Activated B cell treated with CpG ODN at 0.5 μM for 24 hours (primary cell): ENCODE measurements at regions not wholly inside any gene's neighbourhood (a gene's known extent, or its start where the extent isn't known, plus 50 kb on each side); places are given as distances from the start of the nearest gene placed in this dataset.
"Not testable (repeated sequence)": the region's sequence is repeated elsewhere in the genome, so short reads cannot be mapped to it uniquely, and the experiment has no call there.

Source experiments
- ATAC-seq: fragments of 200-7000 bp; cut with Tn5 transposase; one replicate; pipeline ENCODE4 v1.10.0; 2021; ENCODE audit warnings: low read depth, mild to moderate bottlenecking, moderate library complexity
- CTCF ChIA-PET: fragments of 350-600 bp; sonication (Branson Sonifier 250); formaldehyde crosslinking; loops from one replicate; lab custom pipeline; 2021; ENCODE audit warnings: antibody characterized with exemption; lab: Charles Lee
- POLR2A ChIA-PET: fragments of 350-600 bp; sonication (Branson Sonifier 250); formaldehyde crosslinking; loops from one replicate; lab custom pipeline; 2021; ENCODE audit warnings: antibody characterized with exemption; lab: Charles Lee
- DNase-seq: peaks from one replicate; pipeline ENCODE4 v3.0.0; 2022
- H3K27ac Mint-ChIP-seq: one replicate; pipeline ENCODE4 v1.8.0; 2020; ENCODE audit warnings: mixed read lengths
- H3K27me3 Mint-ChIP-seq: one replicate; pipeline ENCODE4 v1.8.0; 2021; ENCODE audit warnings: mixed read lengths
- H3K36me3 Mint-ChIP-seq: one replicate; pipeline ENCODE4 v1.8.0; 2021; ENCODE audit warnings: low read depth, mixed read lengths
- H3K4me1 Mint-ChIP-seq: one replicate; pipeline ENCODE4 v1.8.0; 2021; ENCODE audit warnings: mixed read lengths
- H3K4me3 Mint-ChIP-seq: one replicate; pipeline ENCODE4 v1.8.0; 2020; ENCODE audit warnings: mild to moderate bottlenecking, mixed read lengths
- H3K9me3 Mint-ChIP-seq: one replicate; pipeline ENCODE4 v1.8.0; 2020; ENCODE audit warnings: mixed read lengths
- intact Hi-C: fragments of 100-400 bp; cut with micrococcal nuclease; formaldehyde crosslinking; loops from one replicate; pipeline ENCODE4 v1.15.1; 2024
- TF ChIP-seq, protein P1 (sequence below): fragments of 200-600 bp; IDR thresholded peaks from one replicate; pipeline ENCODE4 v1.8.0; 2022; ENCODE audit warnings: antibody characterized with exemption, mild to moderate bottlenecking

DNA sequence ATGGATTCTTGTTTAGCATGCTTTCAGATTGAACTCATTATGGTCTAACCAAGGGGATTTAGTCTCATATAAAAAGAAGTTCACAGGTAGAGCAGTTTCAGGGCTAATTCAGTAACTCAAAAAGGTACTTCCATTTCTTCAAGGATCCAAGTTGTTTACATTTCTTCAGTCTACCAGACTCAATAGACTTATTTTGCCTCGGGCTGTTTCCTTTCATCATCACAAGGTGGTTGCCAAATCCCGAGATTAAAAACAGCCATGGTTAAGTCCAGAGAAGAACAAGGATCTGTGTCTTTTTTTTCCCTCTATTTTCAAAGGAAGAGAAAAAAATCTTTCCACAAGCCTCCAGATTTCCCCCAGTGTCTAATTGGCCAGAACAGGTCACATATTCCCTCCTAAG is 69.8 kb upstream of the SNX9 start:
- ATAC-seq, result no peak
- no peaks in the 10 kb centered on the region for H3K9me3 Mint-ChIP-seq
- no peak overlapping the region for H3K27ac Mint-ChIP-seq
- peaks cover 60% of the 10 kb centered on the region for H3K4me1 Mint-ChIP-seq
- ChIA-PET CTCF (interaction anchor here (1.0 kb wide), 1 partner anchor 319 kb away, joined by 3 read pairs; no protein-coding TSS in a partner anchor), POLR2A (no interaction called here)
- H3K27me3 Mint-ChIP-seq, result peaks cover 6% of the 10 kb centered on the region
- H3K4me3 Mint-ChIP-seq, result no peak overlapping the region
- DNase-seq, result no peak
- H3K36me3 Mint-ChIP-seq, result no peaks in the 10 kb centered on the region
- TF ChIP-seq, protein P1, sequence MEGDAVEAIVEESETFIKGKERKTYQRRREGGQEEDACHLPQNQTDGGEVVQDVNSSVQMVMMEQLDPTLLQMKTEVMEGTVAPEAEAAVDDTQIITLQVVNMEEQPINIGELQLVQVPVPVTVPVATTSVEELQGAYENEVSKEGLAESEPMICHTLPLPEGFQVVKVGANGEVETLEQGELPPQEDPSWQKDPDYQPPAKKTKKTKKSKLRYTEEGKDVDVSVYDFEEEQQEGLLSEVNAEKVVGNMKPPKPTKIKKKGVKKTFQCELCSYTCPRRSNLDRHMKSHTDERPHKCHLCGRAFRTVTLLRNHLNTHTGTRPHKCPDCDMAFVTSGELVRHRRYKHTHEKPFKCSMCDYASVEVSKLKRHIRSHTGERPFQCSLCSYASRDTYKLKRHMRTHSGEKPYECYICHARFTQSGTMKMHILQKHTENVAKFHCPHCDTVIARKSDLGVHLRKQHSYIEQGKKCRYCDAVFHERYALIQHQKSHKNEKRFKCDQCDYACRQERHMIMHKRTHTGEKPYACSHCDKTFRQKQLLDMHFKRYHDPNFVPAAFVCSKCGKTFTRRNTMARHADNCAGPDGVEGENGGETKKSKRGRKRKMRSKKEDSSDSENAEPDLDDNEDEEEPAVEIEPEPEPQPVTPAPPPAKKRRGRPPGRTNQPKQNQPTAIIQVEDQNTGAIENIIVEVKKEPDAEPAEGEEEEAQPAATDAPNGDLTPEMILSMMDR, result no peak
- intact Hi-C loops, result no loop called here

DNA sequence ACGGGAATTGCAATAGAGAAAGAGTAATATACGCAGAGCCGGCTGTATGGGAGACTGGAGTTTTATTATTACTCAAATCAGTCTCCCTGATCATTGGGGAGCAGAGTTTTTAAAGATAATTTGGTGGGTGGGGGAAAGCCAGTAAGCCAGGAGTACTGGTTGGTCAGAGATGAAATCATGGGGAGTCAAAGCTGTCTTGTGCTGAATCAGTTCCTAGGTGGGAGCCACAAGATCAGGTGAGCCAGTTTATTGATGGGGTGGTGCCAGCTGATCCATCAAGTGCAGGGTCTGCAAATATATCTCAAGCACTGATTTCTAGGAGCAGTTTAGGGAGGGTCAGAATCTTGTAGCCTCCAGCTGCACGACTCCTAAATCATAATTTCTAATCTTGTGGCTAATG is 69.2 kb upstream of the SNX9 start:
- H3K9me3 Mint-ChIP-seq, ATAC-seq, DNase-seq, H3K36me3 Mint-ChIP-seq, H3K4me3 Mint-ChIP-seq, H3K27me3 Mint-ChIP-seq, H3K27ac Mint-ChIP-seq, intact Hi-C loops: not testable (repeated sequence)
- POLR2A ChIA-PET, result interaction anchor here (0.6 kb wide), 1 partner anchor 66 kb away, joined by 3 read pairs; no protein-coding TSS in a partner anchor
- CTCF ChIA-PET, result interaction anchor here (1.0 to 14.4 kb wide), 3 partner anchors 58 to 318 kb away, joined by 3 to 250 read pairs (median 4); no protein-coding TSS in a partner anchor
- H3K4me1 Mint-ChIP-seq, result peaks cover 64% of the 10 kb centered on the region

DNA sequence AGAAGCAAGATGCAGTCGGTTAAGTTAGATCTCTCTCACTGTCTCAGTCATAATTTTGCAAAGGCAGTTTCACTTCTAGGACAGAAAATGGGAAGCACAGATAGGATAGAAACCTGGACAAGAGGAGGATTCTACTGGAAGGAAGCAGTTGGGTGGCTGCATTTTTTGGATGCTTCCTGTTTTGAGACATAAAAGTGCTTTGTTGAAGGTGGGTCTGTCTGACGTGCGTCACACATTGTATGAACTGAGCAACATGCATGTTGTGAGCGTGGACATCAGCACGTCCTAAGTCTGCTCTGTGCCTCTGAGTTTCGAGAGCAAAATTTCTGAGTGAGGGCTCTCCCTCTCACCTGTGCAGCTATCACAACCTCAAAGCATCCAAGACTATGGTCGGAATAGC is 68.7 kb upstream of the SNX9 start:
- ATAC-seq (no peak), DNase-seq (no peak)
- intact Hi-C loops, result no loop called here
- H3K27ac Mint-ChIP-seq, result no peak overlapping the region
- CTCF ChIA-PET, result interaction anchor here (1.0 to 14.4 kb wide), 4 partner anchors 57 to 318 kb away, joined by 3 to 250 read pairs (median 5); no protein-coding TSS in a partner anchor
- TF ChIP-seq, protein P1, result no peak
- H3K9me3 Mint-ChIP-seq, result no peaks in the 10 kb centered on the region
- H3K27me3 Mint-ChIP-seq, result peaks cover 6% of the 10 kb centered on the region
- POLR2A ChIA-PET, result interaction anchor here (0.6 kb wide), 1 partner anchor 65 kb away, joined by 3 read pairs; no protein-coding TSS in a partner anchor
- H3K36me3 Mint-ChIP-seq, result no peaks in the 10 kb centered on the region
- peaks cover 64% of the 10 kb centered on the region for H3K4me1 Mint-ChIP-seq
- H3K4me3 Mint-ChIP-seq, result no peak overlapping the region

DNA sequence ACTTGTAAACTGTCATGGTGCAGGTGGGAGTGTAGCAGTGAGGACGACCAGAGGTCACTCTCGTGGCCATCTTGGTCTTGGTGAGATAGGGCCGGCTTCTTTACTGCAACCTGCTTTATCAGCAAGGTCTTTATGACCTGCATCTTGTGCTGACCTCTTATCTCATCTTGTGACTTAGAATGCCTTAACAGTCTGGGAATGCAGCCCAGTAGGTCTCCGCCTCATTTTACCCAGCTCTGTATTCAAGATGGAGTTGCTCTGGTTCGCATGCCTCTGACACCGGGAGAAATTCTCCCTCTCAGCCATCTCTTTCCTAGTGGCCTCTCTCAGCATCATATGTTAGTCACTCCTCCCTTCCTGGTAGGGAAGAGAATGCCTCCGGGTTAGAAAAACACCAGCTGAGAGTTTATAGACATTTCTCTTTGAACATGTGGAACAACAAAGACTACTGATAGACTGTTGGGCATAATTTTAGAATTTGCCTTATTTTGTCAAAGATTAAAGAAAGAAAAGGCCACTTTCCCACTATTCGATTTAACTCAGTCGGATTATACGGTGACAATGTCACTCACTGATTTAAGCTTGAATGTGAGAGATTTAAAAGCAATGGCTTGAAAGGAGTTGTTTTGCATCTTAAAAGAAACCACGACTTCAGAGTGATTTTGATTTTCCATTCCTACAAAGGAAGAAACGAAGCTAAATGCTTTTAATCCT is 67.9 kb upstream of the SNX9 start:
- no peaks in the 10 kb centered on the region for H3K9me3 Mint-ChIP-seq
- no peak for DNase-seq
- ChIA-PET CTCF (interaction anchor here (1.0 to 14.4 kb wide), 10 partner anchors 9 to 441 kb away, joined by 3 to 250 read pairs (median 6); no protein-coding TSS in a partner anchor), POLR2A (interaction anchor here (0.6 to 2.8 kb wide), 3 partner anchors 9 to 255 kb away, joined by 3 to 14 read pairs (median 5); no protein-coding TSS in a partner anchor)
- TF ChIP-seq, protein P1, result no peak
- no peak overlapping the region for H3K27ac Mint-ChIP-seq
- peaks cover 6% of the 10 kb centered on the region for H3K27me3 Mint-ChIP-seq
- H3K36me3 Mint-ChIP-seq, result no peaks in the 10 kb centered on the region
- ATAC-seq, result no peak
- no peak overlapping the region for H3K4me3 Mint-ChIP-seq
- H3K4me1 Mint-ChIP-seq, result peaks cover 68% of the 10 kb centered on the region
- intact Hi-C loops, result no loop called here

DNA sequence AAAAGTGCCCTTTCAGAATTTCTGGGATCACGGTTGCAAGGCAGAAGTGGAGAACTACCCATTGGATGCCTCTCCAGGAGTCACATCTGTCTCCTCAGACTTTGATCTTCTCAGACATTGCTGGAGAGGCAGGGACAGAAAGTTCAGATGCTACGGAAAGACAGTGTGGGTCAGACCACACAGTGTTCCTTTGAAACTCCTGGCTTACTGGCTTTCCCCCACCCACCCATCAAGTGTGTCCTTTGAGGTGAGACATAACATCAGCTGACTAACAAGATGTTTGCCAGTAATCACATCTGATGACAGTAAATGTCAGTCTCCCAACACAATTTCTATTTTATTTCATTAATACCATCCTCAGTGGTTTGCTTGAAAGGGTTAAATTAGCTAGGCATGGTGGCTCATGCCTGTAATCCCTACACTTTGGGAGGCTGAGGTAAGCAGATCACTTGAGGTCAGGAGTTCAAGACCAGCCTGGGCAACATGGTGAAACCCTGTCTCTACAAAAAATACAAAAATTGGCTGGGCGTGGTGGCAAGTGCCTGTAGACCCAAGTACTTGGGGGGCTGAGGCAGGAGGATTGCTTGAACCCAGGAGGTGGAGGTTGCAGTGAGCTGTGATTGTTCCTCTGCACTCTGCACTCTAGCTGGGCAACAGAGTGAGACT is 67.2 kb upstream of the SNX9 start:
- TF ChIP-seq, protein P1, result no peak
- Mint-ChIP-seq H3K4me1 (peaks cover 69% of the 10 kb centered on the region), H3K36me3 (no peaks in the 10 kb centered on the region), H3K27ac (no peak overlapping the region), H3K4me3 (no peak overlapping the region), H3K9me3 (no peaks in the 10 kb centered on the region), H3K27me3 (peaks cover 6% of the 10 kb centered on the region)
- ATAC-seq, result no peak
- intact Hi-C loops, result loop anchor here (1.0 kb wide), 5 partner anchors 85 to 442 kb away; no protein-coding TSS in a partner anchor
- ChIA-PET CTCF (interaction anchor here (1.0 to 14.4 kb wide), 18 partner anchors 8 to 441 kb away, joined by 3 to 250 read pairs (median 6); no protein-coding TSS in a partner anchor), POLR2A (interaction anchor here (1.1 to 2.8 kb wide), 4 partner anchors 9 to 433 kb away, joined by 3 to 14 read pairs (median 5); partner anchors contain the start of gene TMEM242)
- DNase-seq, result no peak
